Epithelial cell of esophagus (primary cell): ENCODE measurements at regions not wholly inside any gene's neighbourhood (a gene's known extent, or its start where the extent isn't known, plus 50 kb on each side); places are given as distances from the start of the nearest gene placed in this dataset.

Experiments used
- DNase-seq: peaks from one replicate; pipeline ENCODE4 v3.0.0; 2010; ENCODE audit warnings: low read depth
- H3K4me3 ChIP-seq: 2 replicates; pipeline ENCODE4 v1.5.1; 2011; ENCODE audit warnings: mild to moderate bottlenecking, low read length, control low read depth
- TF ChIP-seq, protein P1 (sequence below): IDR thresholded peaks from 2 replicates; pipeline ENCODE4 v1.5.1; 2011; ENCODE audit warnings: low read depth, mild to moderate bottlenecking, low read length, control low read depth, inconsistent platforms; ENCODE audit not compliant: insufficient read depth; ENCODE audit errors: missing control alignments

DNA sequence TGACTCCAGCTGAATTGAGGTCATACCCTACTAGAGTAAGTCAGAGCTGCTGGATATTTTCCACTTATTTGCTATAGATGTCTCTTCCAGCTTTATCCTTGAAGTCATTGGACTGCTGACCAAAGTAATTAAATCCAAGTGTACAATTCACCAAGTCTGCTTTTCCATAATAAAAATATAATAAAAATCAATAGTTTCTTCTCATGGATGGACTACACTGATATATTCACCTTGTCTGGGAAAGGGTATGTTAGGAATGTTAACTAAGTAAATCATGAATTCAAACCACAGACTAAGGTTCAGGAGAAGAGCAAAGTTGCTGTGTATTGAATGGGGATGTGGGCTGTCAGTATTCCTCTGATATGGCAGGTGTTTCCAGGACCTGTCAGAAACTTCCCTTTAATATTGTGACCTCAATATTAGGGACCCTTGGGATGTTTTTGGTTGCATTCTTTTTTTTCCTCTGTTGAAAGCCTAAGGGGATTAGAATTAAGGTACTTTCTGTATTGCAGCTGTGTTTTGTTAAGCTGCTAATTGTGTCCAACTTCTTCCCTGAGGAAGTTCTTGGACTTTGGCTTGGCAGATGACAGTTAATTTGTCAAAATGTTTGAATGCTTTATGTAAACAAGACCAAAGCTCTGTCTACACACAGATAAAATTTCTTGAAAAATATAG lies 284.0 kb downstream of the ATP23 start:
- H3K4me3 ChIP-seq = no peak overlapping the region
- TF ChIP-seq, protein P1, sequence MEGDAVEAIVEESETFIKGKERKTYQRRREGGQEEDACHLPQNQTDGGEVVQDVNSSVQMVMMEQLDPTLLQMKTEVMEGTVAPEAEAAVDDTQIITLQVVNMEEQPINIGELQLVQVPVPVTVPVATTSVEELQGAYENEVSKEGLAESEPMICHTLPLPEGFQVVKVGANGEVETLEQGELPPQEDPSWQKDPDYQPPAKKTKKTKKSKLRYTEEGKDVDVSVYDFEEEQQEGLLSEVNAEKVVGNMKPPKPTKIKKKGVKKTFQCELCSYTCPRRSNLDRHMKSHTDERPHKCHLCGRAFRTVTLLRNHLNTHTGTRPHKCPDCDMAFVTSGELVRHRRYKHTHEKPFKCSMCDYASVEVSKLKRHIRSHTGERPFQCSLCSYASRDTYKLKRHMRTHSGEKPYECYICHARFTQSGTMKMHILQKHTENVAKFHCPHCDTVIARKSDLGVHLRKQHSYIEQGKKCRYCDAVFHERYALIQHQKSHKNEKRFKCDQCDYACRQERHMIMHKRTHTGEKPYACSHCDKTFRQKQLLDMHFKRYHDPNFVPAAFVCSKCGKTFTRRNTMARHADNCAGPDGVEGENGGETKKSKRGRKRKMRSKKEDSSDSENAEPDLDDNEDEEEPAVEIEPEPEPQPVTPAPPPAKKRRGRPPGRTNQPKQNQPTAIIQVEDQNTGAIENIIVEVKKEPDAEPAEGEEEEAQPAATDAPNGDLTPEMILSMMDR = no peak
- no peak for DNase-seq

DNA sequence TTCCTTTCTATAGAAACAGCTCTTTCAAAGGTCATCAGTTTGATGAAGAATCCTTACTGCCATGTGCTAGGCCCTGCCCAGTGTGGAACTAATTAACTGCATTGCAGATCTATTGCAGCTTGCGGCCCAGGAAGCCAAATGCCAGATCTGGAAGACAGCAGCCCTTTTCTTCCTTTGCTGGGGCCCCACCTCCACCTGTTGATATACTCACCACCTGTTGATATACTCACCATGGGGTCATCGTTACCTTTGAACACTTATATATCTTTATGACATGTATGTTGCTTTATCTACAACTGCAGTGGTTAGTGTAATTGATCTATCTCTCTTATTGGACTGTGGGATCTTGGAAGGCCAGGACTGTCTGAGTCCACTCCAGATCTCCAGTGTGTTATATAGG lies 292.5 kb downstream of the ATP23 start:
- no peak overlapping the region for H3K4me3 ChIP-seq
- no peak for DNase-seq
- TF ChIP-seq, protein P1 = no peak

DNA sequence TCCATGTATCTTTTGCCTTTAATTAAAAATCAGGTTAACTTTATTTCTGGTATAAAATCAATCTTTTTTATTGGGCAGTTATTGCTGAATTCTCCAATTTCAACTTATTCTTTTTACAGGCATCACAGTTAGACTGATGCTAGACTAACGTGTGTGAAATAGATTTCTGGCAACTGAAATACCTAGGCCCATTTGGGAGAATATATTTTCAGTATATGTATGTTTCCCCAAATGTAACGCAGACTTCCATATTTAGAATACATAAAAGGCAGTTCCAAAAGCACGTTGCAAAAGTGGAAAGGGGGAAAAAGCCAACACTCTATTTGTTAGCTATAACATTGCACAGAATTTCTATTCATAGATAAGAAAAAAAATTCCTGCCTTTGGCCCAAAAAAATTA lies 297.0 kb downstream of the ATP23 start:
- no peak for DNase-seq
- TF ChIP-seq, protein P1 = no peak
- no peak overlapping the region for H3K4me3 ChIP-seq

DNA sequence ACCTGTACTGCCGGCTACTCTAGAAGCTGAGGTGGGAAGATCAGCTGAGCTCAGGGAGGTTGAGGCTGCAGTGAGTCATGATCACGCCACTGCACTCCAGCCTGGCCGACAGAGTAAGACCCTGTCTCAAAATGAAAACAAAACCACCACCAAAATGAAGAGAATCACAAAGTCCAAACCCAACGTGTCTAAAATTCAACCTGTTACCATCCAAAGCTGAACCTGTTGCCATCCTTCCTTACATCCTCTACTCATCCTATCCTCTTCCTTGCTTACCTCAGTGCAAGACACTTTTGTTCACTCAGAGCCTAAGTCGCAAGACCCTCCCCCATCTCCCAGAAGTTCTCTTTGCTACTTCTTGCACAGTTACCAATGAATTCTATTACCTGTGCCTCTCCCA lies 299.7 kb downstream of the ATP23 start:
- TF ChIP-seq, protein P1 = no peak
- H3K4me3 ChIP-seq = no peak overlapping the region
- no peak for DNase-seq

DNA sequence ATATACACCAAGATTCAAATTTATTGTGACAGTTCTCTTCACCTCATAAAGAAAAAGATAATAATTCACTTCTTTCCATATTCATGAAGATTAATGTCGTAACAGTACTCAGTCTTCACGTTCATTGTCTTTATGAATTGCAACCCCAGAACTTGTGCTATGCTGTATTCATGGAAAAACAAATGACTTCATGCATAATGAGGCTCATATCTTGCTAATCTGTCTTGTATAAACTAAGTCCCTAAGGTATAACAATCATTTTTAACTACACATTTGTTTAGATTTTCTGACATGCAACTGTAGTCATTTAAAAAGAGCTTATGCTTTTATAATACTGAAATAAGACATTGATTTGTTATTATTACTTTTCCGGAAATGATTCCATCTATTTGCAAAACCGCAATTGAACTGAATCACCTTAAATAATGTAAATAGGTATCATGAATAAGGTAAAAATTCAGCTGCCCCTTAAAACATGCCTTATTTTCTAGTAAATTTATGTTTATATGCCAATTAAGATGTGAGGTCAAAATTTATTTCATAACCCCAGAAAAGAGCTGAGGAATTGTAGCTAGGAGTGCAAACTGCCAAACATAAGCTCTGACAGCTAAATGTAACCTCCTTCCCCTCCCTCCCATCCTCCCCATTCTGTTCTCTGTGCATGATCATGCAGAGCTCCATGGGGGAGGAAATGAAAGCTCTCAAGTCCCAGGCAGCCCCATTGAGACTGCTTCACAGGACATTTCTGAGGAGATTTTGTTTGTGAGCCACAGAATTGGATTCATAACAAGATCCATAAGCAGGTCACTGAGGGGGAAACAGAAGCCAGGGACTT lies 301.6 kb downstream of the ATP23 start:
- no peak overlapping the region for H3K4me3 ChIP-seq
- TF ChIP-seq, protein P1 = no peak
- no peak for DNase-seq

DNA sequence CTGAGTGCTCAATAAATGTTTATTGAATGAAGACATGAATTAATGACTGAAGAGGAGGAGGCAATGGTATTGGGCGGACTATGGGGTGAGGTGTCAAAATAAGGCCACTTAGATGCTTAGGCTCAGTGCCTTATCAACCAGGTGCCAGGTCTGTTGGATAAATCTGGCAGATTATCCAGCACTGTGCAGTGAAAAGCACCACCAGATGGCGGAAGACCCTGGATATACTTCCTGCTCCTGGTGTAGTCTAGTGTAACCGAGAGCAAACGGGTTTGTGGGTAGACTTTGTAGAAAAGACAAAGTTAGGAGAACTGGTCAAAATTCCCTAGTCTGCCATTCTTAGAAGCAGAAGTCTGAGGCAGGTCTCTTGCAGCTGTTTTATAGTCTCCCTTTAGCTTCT lies 306.3 kb downstream of the ATP23 start:
- DNase-seq = no peak
- TF ChIP-seq, protein P1 = no peak
- no peak overlapping the region for H3K4me3 ChIP-seq

DNA sequence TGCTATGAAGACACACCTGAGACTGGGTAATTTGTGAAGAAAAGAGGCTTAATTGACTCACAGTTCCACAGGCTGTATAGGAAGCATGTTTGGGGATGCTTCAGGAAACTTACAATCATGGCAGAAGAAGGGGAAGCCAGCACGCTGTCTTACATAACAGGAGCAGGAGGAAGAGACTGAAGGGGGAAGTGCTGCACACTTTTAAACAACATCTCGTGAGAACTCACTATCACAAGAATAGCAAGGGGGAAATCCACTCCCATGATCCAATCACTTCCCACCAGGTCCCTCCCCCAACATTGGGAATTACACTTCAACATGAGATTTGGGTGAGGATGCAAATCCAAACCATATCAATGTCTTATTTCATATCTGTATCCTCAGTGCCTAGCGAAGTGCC lies 307.2 kb downstream of the ATP23 start:
- no peak for DNase-seq
- TF ChIP-seq, protein P1 = no peak
- no peak overlapping the region for H3K4me3 ChIP-seq
